Left lung (tissue), 4 donors: ENCODE measurements at regions not wholly inside any gene's neighbourhood (a gene's known extent, or its start where the extent isn't known, plus 50 kb on each side); places are given as distances from the start of the nearest gene placed in this dataset.

ENCODE experiments used
- ATAC-seq: fragments of 200-7000 bp; cut with Tn5 transposase; one replicate; pipeline ENCODE4 v1.9.1; 2020; ENCODE audit warnings: moderate library complexity
- DNase-seq, 4 donors: peaks; one replicate each; pipeline ENCODE4 v3.0.0-alpha.2; 2013 to 2020
- H3K27ac ChIP-seq, 2 donors: fragments of 200-600 bp; sonication (generic) in 1 of 2; one replicate each; pipeline versions ENCODE4 v1.5.0 to v1.8.0; 2020 to 2021
- H3K27me3 ChIP-seq, 2 donors: fragments of 200-600 bp; sonication (generic) in 1 of 2; one replicate each; pipeline versions ENCODE4 v1.5.0 to v1.8.0; 2020 to 2021
- H3K36me3 ChIP-seq, 2 donors: fragments of 200-600 bp; sonication (generic) in 1 of 2; one replicate each; pipeline versions ENCODE4 v1.5.0 to v1.8.0; 2020 to 2021
- H3K4me1 ChIP-seq, 2 donors: fragments of 200-600 bp; one replicate each; pipeline ENCODE4 v1.8.0; 2021
- H3K4me3 ChIP-seq, 2 donors: fragments of 200-600 bp; sonication (generic) in 1 of 2; one replicate each; pipeline versions ENCODE4 v1.5.0 to v1.8.0; 2020 to 2021; ENCODE audit warnings: mild to moderate bottlenecking in 1 of 2
- H3K9me3 ChIP-seq, 2 donors: fragments of 200-600 bp; sonication (generic) in 1 of 2; one replicate each; pipeline versions ENCODE4 v1.5.0 to v1.8.0; 2020 to 2021
- CTCF ChIP-seq, 2 donors: fragments of 200-600 bp; sonication (generic) in 1 of 2; IDR thresholded peaks; one replicate each; pipeline versions ENCODE4 v1.5.0 to v1.8.0; 2021; ENCODE audit warnings: antibody characterized with exemption in 2 of 2
- intact Hi-C, 2 donors: fragments of 100-400 bp; cut with DNase I; formaldehyde crosslinking; loops; one replicate each; pipeline versions ENCODE4 v1.11.2 to v1.14.2; 2022
- donor health status: DM: no; HTN: yes; CAD: no.
- donor health status: DM: no; HTN: no; CAD: no.

GRCh38 chr6:159446340-159446739 lies 246.7 kb downstream of the SOD2 start:
- intact Hi-C loops, result no loop called here
- H3K9me3 ChIP-seq, result no peaks in the 10 kb centered on the region
- peaks cover 0 to 6% of the 10 kb centered on the region in 2 donors for H3K27me3 ChIP-seq
- ATAC-seq (no peak), DNase-seq (no peak)
- no peak overlapping the region for H3K27ac ChIP-seq
- H3K4me1 ChIP-seq, result no peaks in the 10 kb centered on the region
- TF ChIP-seq CTCF (IDR thresholded peaks at IDR 0.05), result no peak
- no peak overlapping the region for H3K4me3 ChIP-seq
- H3K36me3 ChIP-seq, result no peaks in the 10 kb centered on the region

GRCh38 chr6:159445351-159445750 lies 247.7 kb downstream of the SOD2 start:
- Histone ChIP-seq H3K4me1 (no peaks in the 10 kb centered on the region), H3K4me3 (no peak overlapping the region), H3K27me3 (peaks cover 0 to 6% of the 10 kb centered on the region in 2 donors), H3K36me3 (no peaks in the 10 kb centered on the region), H3K9me3 (no peaks in the 10 kb centered on the region), H3K27ac (no peak overlapping the region)
- no peak for TF ChIP-seq CTCF (IDR thresholded peaks at IDR 0.05)
- intact Hi-C loops, result no loop called here
- ATAC-seq, result no peak
- DNase-seq, result no peak

- intact Hi-C loops, result no loop called here
- ATAC-seq (no peak), DNase-seq (no peak)
- no peaks in the 10 kb centered on the region for H3K4me1 ChIP-seq
- no peaks in the 10 kb centered on the region for H3K9me3 ChIP-seq
- TF ChIP-seq CTCF (IDR thresholded peaks at IDR 0.05), result no peak
- peaks cover 0 to 6% of the 10 kb centered on the region in 2 donors for H3K27me3 ChIP-seq
- H3K36me3 ChIP-seq, result no peaks in the 10 kb centered on the region
- no peak overlapping the region for H3K27ac ChIP-seq
- H3K4me3 ChIP-seq, result no peak overlapping the region
Observed at GRCh38 chr6:159444056-159444760, 248.8 kb downstream of the SOD2 start.

- intact Hi-C loops, result no loop called here
- DNase-seq, result no peak
- Histone ChIP-seq H3K27me3 (peaks cover 0 to 6% of the 10 kb centered on the region in 2 donors), H3K4me1 (no peaks in the 10 kb centered on the region), H3K36me3 (no peaks in the 10 kb centered on the region), H3K9me3 (no peaks in the 10 kb centered on the region), H3K27ac (no peak overlapping the region), H3K4me3 (no peak overlapping the region)
- no peak for ATAC-seq
- TF ChIP-seq CTCF (IDR thresholded peaks at IDR 0.05), result no peak
Observed at GRCh38 chr6:159443417-159443920, 249.6 kb downstream of the SOD2 start.

- DNase-seq (no peak), ATAC-seq (no peak)
- intact Hi-C loops, result no loop called here
- Histone ChIP-seq H3K27me3 (peaks cover 0 to 6% of the 10 kb centered on the region in 2 donors), H3K27ac (no peak overlapping the region), H3K4me3 (no peak overlapping the region), H3K9me3 (no peaks in the 10 kb centered on the region), H3K4me1 (no peaks in the 10 kb centered on the region), H3K36me3 (no peaks in the 10 kb centered on the region)
- no peak for TF ChIP-seq CTCF (IDR thresholded peaks at IDR 0.05)
Observed at GRCh38 chr6:159441704-159441981, 251.4 kb downstream of the SOD2 start.
